NCI-H2081 (cell line): ENCODE measurements at regions not wholly inside any gene's neighbourhood (a gene's known extent, or its start where the extent isn't known, plus 50 kb on each side); places are given as distances from the start of the nearest gene placed in this dataset.

Experiments
- DNase-seq, 2 experiments: peaks; one replicate each; lab custom pipeline; 2025; lab: John Stamatoyannopoulos, UW

DNA sequence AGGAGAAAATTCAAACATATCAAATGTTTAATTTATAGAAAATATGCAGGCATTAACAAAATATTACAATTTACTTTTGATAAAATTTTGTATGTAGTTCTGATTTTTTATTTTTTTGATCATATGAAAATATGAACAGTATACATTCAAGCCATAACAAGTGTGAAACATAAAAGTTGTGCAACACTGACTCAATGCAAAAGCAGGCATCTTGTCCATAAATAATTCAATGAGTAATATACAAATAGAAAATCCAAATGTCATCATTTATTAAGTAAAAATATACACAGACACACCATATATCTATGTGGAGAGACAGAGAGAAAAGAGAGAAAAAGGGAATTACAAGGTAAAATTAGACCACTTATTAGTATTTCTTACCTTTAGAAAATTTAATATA, 1183.9 kb downstream of the SLITRK1 start:
- DNase-seq, result no peak

DNA sequence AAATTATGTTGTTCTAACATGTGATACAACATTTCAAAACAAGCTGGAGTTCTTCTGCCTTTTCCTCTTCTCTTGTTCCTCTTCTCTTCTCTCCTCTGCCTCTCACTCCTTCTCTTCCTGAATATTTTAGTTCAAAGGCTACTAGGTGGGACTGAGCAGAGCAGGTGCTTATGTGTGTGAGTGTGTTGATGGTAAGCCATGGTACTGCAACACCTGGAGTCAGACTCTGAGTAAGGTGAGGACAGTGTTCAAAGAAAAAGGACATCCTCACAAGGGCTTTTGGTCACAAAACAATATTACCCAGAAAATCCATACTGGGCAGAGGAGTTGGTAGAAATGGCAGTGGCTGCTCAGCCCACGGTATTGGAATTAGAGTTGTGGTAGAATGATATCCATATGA, 1188.7 kb downstream of the SLITRK1 start:
- no peak for DNase-seq

DNA sequence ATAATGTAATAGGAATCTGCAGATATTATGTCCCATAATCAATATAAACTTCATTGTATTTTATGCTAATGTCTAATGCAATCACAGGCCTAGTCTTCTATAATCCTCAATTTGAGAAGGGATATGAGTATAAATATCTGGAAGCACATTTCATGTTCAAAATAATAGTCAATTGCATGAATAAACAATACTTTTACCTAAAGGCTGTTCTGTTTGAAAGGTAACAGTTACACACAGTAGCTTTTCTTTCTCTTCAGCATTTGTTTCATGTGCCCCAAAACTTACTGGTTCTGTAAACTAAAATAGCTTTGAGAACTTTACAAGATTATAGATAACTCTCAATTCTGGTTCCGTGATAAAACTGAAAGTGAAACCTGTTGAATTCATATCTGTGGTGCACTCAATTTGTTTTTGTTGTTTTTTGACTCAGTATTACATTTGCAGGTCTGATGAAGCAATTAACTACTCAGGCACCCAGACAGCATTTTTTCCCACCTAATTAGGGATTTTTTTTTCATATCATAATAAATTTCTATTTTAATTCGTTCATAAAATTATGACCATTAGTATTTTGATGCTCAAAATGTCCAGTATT, 1193.8 kb downstream of the SLITRK1 start:
- no peak for DNase-seq

DNA sequence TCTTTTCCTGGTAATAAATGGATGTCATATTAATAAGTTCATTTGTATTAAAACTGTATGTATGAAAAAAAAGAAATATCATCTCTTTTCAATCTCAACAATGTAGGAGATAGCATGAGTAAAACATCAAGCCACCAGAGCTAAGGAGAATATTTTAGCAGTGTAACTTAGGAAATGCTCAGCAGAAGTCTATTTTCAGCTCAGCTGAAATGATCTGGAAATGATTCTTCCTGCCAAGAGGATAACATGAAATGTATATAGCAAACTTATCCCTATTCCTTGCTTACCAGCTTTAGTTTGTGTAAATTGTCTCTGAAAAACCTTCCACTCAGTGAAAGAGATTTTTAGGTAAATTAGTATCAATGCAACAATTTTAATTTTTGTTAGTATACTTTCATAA, 1194.4 kb downstream of the SLITRK1 start:
- DNase-seq, result no peak

DNA sequence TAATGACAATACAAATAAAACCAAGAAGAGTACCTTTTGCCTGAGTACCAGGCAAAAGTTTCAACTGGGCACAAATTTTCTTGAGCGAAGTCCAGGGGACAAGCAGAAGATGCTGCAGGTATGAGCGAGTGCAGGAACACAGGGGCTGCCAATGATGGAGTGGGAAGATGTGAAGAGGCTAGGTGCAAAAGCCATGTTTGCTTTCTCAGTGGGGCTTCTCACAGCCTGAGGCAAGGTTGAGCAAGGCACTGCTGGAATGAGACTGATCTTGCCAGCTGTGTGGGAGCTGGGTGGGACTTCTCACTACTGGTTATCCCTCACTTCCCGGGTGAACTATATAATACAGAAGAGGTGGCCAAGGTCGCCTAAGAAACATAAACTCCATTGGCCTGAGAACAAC, 1200.7 kb downstream of the SLITRK1 start:
- no peak for DNase-seq

DNA sequence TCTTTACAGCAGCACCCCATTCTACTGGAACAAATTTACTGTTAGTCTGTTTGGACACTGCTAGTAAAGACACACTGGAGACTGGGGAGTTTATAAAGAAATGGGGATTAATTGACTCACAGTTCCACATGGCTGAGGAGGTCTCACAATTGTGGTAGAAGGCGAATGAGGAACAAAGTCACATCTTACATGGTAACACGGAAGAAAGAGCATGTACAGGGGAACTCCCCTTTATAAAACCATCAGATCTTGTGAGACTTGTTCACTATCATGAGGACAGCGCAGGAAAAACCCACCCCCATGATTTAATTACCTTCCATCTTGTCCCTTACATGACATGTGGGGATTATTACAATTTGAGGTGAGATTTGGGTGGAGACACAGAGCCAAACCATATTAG, 1204.2 kb downstream of the SLITRK1 start:
- no peak for DNase-seq

DNA sequence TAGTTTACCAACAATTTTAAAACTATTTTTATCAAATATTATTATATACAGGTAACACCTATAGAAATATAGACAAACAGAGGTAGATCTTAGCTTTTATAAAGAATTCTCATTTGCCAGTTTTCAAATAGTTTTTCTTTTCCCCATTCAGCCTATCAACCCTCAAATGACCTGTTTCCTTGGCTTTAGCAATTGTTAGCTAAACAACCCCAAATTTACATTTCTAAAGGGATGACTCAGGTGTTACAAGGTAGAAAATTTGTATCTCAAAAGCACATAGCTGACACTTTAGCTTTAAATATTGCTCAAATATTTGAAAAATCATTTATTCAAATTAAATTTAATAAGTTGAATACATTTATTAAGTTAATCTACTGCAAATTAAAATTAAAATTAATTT, 1207.2 kb downstream of the SLITRK1 start:
- no peak for DNase-seq

DNA sequence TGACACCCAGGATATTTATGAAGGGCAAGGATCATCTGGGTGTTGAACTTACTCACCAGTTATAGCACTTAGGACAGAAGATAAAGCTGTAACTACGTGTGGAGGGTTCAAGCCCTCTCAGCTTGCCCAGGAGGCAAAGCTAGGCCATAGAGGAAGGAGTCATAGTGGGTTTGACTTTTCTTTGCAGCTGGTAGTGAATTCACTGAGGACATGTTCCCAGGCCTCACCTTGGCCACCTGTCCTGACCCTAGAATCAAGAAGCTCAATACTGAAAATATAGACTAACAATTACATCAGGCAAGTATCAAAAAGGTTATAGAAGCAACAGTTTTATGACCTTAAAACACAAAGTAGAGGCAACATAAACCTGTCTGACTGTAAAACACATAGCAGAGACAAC, 1207.7 kb downstream of the SLITRK1 start:
- DNase-seq, result no peak

DNA sequence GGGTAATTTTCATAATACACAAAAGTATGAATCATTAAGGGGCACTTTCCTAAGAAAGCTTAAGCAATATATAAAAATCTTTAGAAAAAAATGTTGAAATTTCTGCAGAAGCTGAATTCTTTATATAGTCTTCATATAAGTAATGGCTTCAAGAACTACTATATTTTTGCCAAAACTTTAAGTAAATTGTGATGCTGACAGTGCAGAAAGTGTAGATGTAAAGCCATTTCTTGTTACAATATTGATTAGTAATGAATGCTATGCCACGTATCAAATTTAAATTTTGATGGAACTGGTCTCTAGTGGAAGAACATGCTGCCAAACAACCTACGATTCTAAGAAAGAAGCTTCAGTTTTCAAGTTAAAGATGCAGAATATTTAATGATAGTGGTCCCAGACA, 1210.0 kb downstream of the SLITRK1 start:
- no peak for DNase-seq

DNA sequence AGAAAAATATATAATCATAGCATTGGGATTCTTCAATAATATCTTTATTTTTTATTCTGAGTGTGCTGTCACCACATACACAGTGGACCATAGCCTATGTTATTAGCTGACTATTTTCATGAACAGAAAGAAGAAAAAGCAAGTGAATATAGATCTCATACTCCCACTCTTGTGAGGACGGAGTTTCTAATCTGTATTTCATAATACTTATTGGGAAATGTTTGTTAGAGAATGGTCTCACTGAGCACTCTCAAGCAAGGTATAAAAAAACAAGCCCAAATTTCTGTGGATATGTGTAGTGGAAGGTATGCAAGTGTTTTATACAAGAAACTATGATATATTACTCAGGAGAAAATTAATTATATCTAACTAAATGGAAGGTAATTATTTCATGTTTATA, 1218.1 kb downstream of the SLITRK1 start:
- no peak for DNase-seq

DNA sequence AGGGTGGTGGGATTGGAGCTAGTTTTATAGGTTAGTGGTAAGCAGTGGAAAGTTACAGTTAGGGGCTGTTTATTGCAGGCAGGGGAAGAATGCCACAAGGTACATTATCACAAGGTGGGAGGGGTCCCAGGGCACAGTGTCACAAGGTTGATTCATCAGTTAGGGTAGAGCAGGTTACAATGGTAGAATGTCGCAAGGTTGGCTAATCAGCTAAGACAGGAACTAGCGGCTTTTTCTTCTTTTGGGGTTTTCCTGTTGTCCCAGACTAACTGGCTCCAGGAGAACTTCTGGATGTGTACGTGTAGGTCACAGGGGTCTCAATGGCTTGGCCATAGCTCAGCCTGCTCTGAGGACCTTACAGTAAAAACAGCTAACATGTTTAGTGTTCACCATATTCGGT, 1221.1 kb downstream of the SLITRK1 start:
- DNase-seq, result no peak

DNA sequence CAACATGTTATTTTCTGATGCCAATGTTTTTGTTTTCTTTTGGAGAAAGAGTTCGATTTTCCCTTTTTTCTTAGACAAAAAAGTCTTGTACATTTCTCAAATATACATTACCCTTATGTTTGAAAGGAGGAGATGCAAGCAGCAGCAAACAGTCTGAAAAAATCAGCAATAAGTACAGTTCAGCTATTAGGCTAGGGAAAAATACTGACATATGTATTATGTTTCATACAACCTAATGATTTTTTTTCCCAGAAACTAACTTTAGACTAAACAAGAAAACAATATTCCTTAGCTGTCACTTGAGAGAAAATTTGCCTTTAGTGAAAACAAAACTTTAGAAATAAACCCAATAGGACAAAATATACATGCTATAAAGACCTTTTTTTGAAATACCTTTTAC, 1223.5 kb downstream of the SLITRK1 start:
- DNase-seq, result no peak

DNA sequence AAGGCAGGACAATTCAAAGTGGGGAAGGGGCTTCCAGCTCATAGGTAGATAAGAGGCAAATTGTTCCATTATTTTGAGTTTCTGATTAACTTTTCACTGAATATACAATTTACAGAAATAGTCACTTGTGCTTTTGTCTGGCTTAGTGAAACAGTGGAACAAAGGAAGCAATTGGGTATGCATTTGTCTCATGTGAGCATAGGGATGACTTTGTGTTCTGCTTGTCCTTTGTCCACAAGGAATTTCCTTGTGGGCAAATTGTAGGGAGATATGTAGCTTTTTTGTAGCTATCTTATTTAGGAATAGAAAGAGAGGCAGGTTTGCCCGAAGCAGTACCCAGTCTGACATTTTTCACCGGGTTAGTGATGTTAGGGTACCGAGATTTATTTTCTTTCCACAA, 1224.8 kb downstream of the SLITRK1 start:
- no peak for DNase-seq

DNA sequence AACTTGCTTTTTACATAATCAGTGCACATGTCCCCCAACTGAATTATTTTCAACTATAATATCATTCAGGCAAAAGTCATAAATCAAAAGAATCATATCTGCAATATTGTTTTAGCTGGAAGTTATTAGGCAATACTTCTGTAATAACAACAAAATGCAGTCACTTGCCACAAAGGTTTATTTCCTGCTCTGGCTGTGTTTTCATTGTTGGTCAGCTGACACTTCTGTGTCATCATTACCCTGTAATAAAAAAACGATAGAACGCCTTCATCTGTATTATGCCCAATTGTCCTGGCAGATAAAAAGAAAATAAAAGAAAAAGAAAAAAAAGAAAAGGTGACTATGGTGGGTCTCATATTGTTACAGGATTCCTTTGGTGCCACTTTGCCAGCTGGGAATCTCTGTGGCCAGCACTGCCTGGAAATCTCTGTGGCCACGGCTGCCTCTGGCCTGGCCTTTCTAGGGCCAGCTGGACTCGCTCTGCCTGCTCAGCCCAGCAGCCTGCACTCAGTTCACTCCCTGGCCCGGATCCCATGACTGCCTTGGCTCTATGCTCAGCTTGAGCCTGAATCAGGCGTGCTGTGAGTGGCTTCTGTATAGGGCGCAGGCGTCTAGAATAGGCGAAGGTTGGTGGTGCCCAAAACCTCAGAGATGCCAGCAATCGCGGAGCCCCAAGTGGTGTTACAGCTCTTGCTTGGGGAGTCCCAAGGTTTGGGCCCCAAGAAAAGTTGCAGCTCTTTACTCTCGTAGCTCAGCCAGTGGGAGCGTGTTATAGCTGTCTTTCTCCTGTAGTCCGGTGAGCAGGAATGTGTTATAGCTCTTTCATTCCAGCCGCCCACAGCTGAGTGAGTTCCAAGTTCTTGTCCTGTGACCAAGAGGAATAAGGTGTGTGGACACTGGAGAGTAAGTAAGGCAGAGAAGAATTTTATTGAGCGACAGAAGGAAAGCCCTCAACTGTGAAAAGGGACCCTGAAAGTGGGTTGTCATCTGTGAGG, 1227.1 kb downstream of the SLITRK1 start:
- no peak for DNase-seq

DNA sequence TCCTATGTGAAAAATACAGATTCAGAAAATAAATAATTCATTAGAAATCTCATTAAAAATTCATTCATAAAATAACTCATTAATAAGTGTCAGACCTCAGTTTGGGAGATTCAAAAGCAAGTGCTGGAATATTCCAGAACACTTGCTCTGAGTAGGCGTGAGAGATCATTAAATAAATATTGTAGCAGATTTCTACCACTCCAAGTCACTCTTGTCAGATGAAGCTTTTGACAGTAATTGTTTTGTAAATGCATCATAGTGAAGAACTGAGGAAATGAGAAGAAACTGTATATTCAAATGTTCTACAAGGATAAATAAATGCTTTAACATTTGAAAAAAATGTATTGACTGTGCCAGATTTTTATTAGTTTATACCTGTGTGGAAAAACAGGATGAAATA, 1228.1 kb downstream of the SLITRK1 start:
- DNase-seq, result no peak

DNA sequence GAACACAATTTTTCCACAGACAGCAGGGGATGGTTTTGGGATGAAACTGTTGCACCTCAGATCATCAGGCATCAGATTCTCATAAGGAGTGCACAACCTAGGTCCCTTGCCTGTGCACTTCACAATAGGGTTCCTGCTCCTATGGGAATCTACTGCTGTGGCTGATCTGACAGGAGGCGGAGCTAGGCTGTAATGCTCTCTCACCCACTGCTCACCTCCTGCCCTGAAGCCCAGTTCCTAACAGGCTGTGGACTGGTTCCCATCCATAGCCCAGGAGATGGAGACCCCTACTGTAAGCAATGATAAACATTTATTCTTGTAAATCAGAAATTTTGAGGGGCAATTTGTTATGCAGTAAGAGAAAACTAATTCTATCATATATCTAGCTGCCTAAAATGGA, 1234.7 kb downstream of the SLITRK1 start:
- DNase-seq, result no peak

DNA sequence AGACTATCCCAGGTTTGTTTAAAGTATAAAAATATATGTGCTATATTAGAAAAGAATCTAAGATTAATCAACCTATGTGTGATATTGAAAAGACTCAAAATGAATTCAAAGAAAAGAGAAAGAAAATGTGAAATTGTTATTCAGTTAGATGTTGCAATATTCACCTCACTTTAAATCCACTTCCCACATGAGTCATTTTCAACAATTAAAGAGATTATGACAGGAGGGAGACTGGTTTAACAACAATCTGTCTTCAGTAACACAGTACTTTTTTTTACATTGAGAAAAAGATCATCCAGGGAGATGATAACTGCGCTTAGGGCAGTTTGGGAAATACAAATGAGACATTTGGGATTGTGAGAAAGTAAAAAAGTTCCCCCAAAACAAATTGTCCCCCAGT, 1246.2 kb downstream of the SLITRK1 start:
- no peak for DNase-seq

DNA sequence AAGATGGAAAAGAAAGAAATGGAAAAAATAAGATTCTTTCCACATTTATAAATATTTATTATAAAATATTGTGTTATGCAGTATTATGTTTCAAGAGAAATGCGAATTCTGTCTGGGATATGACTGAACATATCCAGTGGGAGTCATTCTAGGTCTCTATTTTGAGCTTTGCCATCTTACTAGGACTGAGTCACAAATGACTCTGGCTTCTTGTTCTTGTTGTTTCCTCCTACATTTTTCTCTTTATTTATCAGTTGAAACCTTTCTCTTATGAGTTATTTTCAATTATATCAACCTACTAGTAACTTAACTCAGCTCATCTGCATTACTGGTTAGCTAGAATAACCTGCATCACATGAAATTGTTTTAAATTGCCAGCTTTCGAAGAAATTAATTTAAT, 1247.3 kb downstream of the SLITRK1 start:
- no peak for DNase-seq

DNA sequence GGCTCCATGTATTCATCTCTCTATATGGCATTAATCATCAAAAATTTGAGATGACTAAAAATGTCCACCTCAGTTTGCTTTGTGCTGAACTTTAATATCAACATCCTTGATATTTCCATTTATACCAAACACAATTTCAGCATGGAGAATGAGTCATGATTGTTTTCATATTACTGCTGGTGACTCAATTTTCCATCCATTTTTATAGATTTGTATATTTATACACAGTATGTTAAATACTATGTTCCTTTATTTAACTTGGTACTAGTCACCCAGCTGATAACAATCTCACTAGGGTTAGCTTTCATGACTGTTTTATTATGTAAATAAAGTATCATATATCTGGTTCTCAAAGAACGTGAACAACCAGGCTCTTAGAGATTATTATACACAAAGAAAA, 1255.1 kb downstream of the SLITRK1 start:
- DNase-seq, result peak in 1 of 2 experiments; percentile 31

DNA sequence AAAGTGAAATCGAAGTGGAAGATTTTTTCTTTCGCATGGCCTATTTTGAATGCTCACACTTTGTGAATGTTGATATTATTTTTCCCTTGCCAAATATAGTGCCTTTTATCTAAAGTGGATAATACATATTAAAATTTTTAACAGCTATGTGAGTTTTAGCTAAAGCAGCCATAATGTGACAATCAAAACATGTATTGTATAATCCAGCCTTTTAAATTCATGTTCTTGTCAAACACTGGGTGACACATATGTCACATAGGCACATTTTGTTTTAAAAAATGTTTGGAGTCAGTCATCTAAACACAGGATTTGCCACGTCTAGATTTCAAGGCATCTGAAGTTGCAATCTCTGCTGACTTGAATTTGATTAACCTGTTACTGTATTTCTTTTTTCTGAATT, 1256.6 kb downstream of the SLITRK1 start:
- DNase-seq, result no peak

DNA sequence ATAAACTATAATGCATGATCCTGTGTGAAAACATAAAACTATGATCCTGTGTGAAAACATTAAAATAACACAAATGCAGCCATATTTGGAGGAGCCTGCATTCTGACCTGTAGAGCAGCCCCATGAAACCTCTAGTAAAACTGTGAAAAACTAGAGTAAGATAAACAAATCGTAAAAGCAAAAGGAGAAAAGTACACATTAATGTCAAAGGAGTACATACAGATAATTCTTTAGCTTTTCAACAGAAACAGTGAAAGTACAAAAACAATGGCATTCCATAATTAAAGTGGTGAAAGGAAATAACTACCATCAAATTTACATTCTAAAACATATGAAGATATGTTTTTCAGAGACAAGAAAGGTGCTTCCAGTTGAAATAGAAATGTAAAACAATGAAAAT, 1267.2 kb downstream of the SLITRK1 start:
- no peak for DNase-seq

DNA sequence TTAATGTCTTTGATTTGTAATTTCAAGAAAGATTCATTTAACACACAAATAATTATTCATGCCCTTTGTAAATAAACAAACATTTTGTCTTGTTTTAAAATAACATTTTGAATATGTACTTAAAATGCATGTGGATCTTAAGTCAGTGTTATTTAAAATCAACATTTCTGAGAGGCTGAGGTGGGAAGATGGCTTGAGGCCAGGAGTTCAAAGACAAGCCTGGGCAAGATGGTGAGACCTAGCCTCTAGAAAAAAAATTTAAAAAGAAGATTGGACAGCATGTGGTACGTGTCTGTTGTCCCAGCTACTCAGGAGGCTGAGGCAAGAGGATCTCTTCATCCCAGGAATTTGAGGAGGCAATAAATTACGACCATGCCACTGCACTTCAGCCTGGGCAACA, 1268.2 kb downstream of the SLITRK1 start:
- DNase-seq, result no peak

DNA sequence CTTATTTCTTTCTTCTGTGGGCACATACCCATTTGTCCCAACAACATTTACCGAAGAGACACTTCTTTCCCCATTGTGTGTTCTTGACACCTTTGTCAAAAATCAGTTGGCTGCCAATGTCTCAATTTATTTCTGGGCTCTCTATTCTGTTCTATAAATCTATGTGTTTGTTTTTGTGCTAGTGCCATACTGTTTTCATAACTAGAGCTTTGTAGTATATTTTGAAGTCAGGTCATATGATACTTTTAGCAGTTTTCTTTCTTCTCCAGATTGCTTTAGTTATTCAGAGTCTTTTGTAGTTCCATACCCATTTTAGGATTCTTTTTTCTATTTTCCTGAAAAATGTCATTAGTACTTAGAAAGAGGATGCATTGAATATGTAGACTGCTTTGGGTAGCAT, 1276.3 kb downstream of the SLITRK1 start:
- DNase-seq, result no peak

DNA sequence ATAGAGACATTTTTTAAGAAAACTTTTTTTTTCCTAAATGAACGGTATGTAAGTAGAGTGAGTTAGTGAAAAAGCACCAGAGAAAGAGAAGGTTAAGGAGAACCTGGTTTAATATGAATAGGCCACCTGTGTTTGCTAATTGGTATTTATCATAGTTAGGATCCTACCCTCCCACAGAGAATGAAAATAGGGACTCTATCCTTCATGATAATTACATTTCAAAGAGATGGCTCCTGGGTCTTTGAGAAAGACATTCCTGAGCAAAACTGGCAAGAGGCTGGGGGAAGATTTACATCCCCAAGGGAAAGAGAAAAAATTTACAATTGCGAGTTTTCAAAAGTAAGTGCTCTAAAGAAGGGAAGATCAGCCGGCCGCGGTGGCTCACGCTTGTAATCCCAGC, 1284.5 kb downstream of the SLITRK1 start:
- DNase-seq, result peak in 1 of 2 experiments; percentile 1
